HCT116 (cell line): ENCODE measurements at regions not wholly inside any gene's neighbourhood (a gene's known extent, or its start where the extent isn't known, plus 50 kb on each side); places are given as distances from the start of the nearest gene placed in this dataset.

Experiments
- ATAC-seq: fragments of 200-7000 bp; cut with Tn5 transposase; 2 replicates; pipeline ENCODE4 v1.9.1; 2020; ENCODE audit warnings: mild to moderate bottlenecking, moderate library complexity
- BruUV-seq: library from RNA; stranded (reverse); fragments of 400-500 nt; replicated peaks from 2 replicates; lab custom pipeline; 2021; lab: Mats Ljungman, UMichigan
- CTCF ChIA-PET: fragments of 300-600 bp; sonication (Branson Sonifier 250); formaldehyde crosslinking; loops from one replicate; lab custom pipeline; 2021; ENCODE audit warnings: antibody characterized with exemption; lab: Charles Lee
- POLR2A ChIA-PET: fragments of 300-600, 350-600 bp; sonication (Branson Sonifier 250); formaldehyde crosslinking; loops from one replicate; lab custom pipeline; 2021; ENCODE audit warnings: antibody characterized with exemption; lab: Charles Lee
- RAD21 ChIA-PET, 2 experiments: fragments of 300-600 bp; sonication (Branson Sonifier 250); formaldehyde crosslinking; loops; one replicate each; lab custom pipeline; 2023; ENCODE audit warnings: low total read pairs in 2 of 2; ENCODE audit not compliant: uncharacterized antibody in 2 of 2, unreplicated experiment in 2 of 2, low non-redundant PET in 1 of 2; lab: Charles Lee
- DNase-seq: peaks from one replicate; pipeline ENCODE4 v3.0.0-alpha.2; 2010; ENCODE audit warnings: low read depth, low spot score
- H2AFZ ChIP-seq: fragments of 200-600 bp; shearing (Covaris generic), sonication (generic); 2 replicates; pipeline ENCODE4 v1.6.1; 2017; ENCODE audit warnings: low read depth, mixed run types, mixed read lengths, antibody characterized with exemption, low read length; ENCODE audit not compliant: poor library complexity, severe bottlenecking
- H3K27ac ChIP-seq: 2 replicates; pipeline ENCODE4 v1.5.1; 2012; ENCODE audit warnings: low read depth, low read length
- H3K27me3 ChIP-seq: fragments of 200-600 bp; sonication (generic); 2 replicates; pipeline ENCODE4 v1.6.1; 2016; ENCODE audit warnings: mixed run types, low read length, mixed read lengths; ENCODE audit not compliant: insufficient read depth
- H3K36me3 ChIP-seq, 2 experiments: fragments of 200-500 bp in 1 of 2; fragments of 200-600 bp in 1 of 2; sonication (Bioruptor generic) in 1 of 2; sonication (generic) in 1 of 2; 2 replicates each; pipeline versions ENCODE4 v1.5.1 to v1.6.1; 2014 to 2016; ENCODE audit warnings: low read length in 2 of 2, inconsistent platforms in 1 of 2, mixed read lengths in 1 of 2, mixed run types in 1 of 2; ENCODE audit not compliant: insufficient read depth in 2 of 2, control insufficient read depth in 1 of 2
- H3K4me1 ChIP-seq, 2 experiments: fragments of 200-600 bp in 1 of 2; sonication (generic) in 1 of 2; 2 replicates each; pipeline versions ENCODE4 v1.5.1 to v1.6.1; 2012 to 2017; ENCODE audit warnings: low read length in 2 of 2, inconsistent platforms in 1 of 2, mild to moderate bottlenecking in 1 of 2, mixed read lengths in 1 of 2, mixed run types in 1 of 2, moderate library complexity in 1 of 2; ENCODE audit not compliant: insufficient read depth in 2 of 2, control insufficient read depth in 1 of 2
- H3K4me2 ChIP-seq: fragments of 200-600 bp; sonication (generic); 2 replicates; pipeline ENCODE4 v1.6.1; 2017; ENCODE audit warnings: mixed run types, low read length, mixed read lengths
- H3K4me3 ChIP-seq, 2 experiments: fragments of 200-600 bp in 1 of 2; sonication (generic) in 1 of 2; replicated peaks in 1 of 2; 2 replicates each; pipeline ENCODE4 v1.5.1; 2011 to 2016; ENCODE audit warnings: low read length in 2 of 2, control low read depth in 1 of 2, low read depth in 1 of 2, mild to moderate bottlenecking in 1 of 2, mixed read lengths in 1 of 2, mixed run types in 1 of 2
- H3K79me2 ChIP-seq: fragments of 200-600 bp; sonication (generic); 2 replicates; pipeline ENCODE4 v1.6.1; 2017; ENCODE audit warnings: mild to moderate bottlenecking, mixed run types, low read length, moderate library complexity, mixed read lengths; ENCODE audit not compliant: insufficient read depth
- H3K9ac ChIP-seq: fragments of 200-600 bp; sonication (generic); 2 replicates; pipeline ENCODE4 v1.6.1; 2016; ENCODE audit warnings: low read length, mixed read lengths
- H3K9me2 ChIP-seq: fragments of 200-600 bp; sonication (generic), shearing (Covaris generic); 2 replicates; pipeline ENCODE4 v1.6.1; 2017; ENCODE audit warnings: mixed run types, mild to moderate bottlenecking, moderate library complexity; ENCODE audit not compliant: insufficient read depth
- H3K9me3 ChIP-seq, 2 experiments: fragments of 200-500 bp in 1 of 2; fragments of 200-600 bp in 1 of 2; sonication (Bioruptor generic) in 1 of 2; sonication (generic) in 1 of 2; 2 replicates each; pipeline ENCODE4 v1.6.1; 2014 to 2017; ENCODE audit warnings: low read length in 2 of 2, mixed read lengths in 2 of 2, inconsistent platforms in 1 of 2, low read depth in 1 of 2, mild to moderate bottlenecking in 1 of 2, mixed run types in 1 of 2, moderate library complexity in 1 of 2; ENCODE audit not compliant: control insufficient read depth in 1 of 2, insufficient read depth in 1 of 2
- H4K20me1 ChIP-seq: fragments of 200-600 bp; sonication (generic), shearing (Covaris generic); 2 replicates; pipeline ENCODE4 v1.6.1; 2017; ENCODE audit warnings: mixed run types, mild to moderate bottlenecking, moderate library complexity; ENCODE audit not compliant: insufficient read depth
- ATF3 ChIP-seq: IDR thresholded peaks from 2 replicates; pipeline ENCODE4 v1.6.1; 2012
- CEBPB ChIP-seq: IDR thresholded peaks from 2 replicates; pipeline ENCODE4 v1.6.1; 2012; ENCODE audit warnings: low read depth
- CTCF ChIP-seq, 3 experiments: fragments of 200-600 bp in 1 of 3; sonication (generic) in 1 of 3; IDR thresholded peaks in 2 of 3; conservative IDR thresholded peaks in 1 of 3; 2 replicates each; pipeline ENCODE4 v1.5.1; 2012 to 2017; ENCODE audit warnings: low read depth in 2 of 3, low read length in 2 of 3, antibody characterized with exemption in 1 of 3, borderline replicate concordance in 1 of 3, control low read depth in 1 of 3, mild to moderate bottlenecking in 1 of 3, mixed read lengths in 1 of 3, mixed run types in 1 of 3, moderate library complexity in 1 of 3; ENCODE audit not compliant: insufficient read depth in 1 of 3
- POLR2AphosphoS5 ChIP-seq: IDR thresholded peaks from 2 replicates; pipeline ENCODE4 v1.6.1; 2011; ENCODE audit warnings: mild to moderate bottlenecking, low read depth, low read length, moderate library complexity
- ZFX ChIP-seq: fragments of 450-650 bp; IDR thresholded peaks from 2 replicates; pipeline ENCODE4 v1.6.1; 2017
- intact Hi-C: fragments of 100-400 bp; cut with micrococcal nuclease; formaldehyde crosslinking; loops from 2 replicates; pipeline ENCODE4 v1.10.0; 2022

GRCh38 chr5:38739011-38739704 lies 106.7 kb upstream of the OSMR start:
- no peak overlapping the region for H3K27ac ChIP-seq
- H2AFZ ChIP-seq: no peak overlapping the region
- H3K9me3 ChIP-seq: peaks cover 6 to 14% of the 10 kb centered on the region in 2 experiments; a peak in 2 of 4 replicates
- ChIA-PET RAD21 (no interaction called here), POLR2A (no interaction called here), CTCF (no interaction called here)
- H3K9ac ChIP-seq: no peak overlapping the region
- H3K4me1 ChIP-seq: peaks cover 0 to 4% of the 10 kb centered on the region in 2 experiments; a peak in 1 of 4 replicates
- H3K36me3 ChIP-seq: no peaks in the 10 kb centered on the region
- H3K4me3 ChIP-seq: no peak overlapping the region
- H3K4me2 ChIP-seq: no peak overlapping the region
- no peaks in the 10 kb centered on the region for H3K9me2 ChIP-seq
- ATAC-seq (no peak), DNase-seq (no peak)
- H4K20me1 ChIP-seq: no peaks in the 10 kb centered on the region
- intact Hi-C loops: no loop called here
- 0 out of 2 replicates have a peak, but pooled peaks have one; percentile 24 for TF ChIP-seq CEBPB
- TF ChIP-seq ATF3: no peak
- no peak for TF ChIP-seq ZFX
- no peaks in the 10 kb centered on the region for H3K27me3 ChIP-seq
- no peaks in the 10 kb centered on the region for H3K79me2 ChIP-seq
- no TSS peak for BruUV-seq

DNA sequence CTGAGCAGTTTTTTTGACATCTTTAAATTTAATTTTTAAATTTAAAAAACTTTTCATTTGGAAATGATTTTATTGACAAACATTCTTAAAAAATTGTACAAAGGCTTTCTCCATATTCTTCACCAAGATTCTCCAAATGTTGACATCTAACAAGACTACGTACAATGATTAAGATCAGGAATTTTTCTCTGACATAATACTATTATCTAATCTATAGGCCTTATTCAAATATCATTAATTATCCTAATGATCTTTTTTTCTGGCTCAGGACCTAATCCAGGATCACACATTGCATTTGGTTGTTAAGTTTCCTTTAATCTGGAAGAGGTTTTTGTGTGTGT lies 106.1 kb upstream of the OSMR start:
- peaks cover 0 to 4% of the 10 kb centered on the region in 2 experiments; a peak in 1 of 4 replicates for H3K4me1 ChIP-seq
- H3K9ac ChIP-seq: no peak overlapping the region
- ATAC-seq (no peak), DNase-seq (no peak)
- ChIA-PET RAD21 (no interaction called here), CTCF (no interaction called here), POLR2A (no interaction called here)
- H3K4me3 ChIP-seq: no peak overlapping the region
- no peak overlapping the region for H3K4me2 ChIP-seq
- no peaks in the 10 kb centered on the region for H4K20me1 ChIP-seq
- no peak overlapping the region for H3K27ac ChIP-seq
- H3K79me2 ChIP-seq: no peaks in the 10 kb centered on the region
- TF ChIP-seq CTCF (IDR thresholded peaks at IDR 0.05 in 2 of 3, conservative IDR thresholded peaks at IDR 0.05 in 1 of 3; ENCODE audit: borderline replicate concordance in 1 of 3, insufficient read depth in 1 of 3, low read depth in 2 of 3, low read length in 2 of 3) (no peak), POLR2AphosphoS5 (no peak)
- TF ChIP-seq, all 23 proteins: peak for 0
- Histone ChIP-seq H3K27me3 (no peaks in the 10 kb centered on the region), H2AFZ (no peak overlapping the region), H3K36me3 (no peaks in the 10 kb centered on the region), H3K9me2 (no peaks in the 10 kb centered on the region), H3K9me3 (peaks cover 6 to 14% of the 10 kb centered on the region in 2 experiments; a peak in 2 of 4 replicates)
- intact Hi-C loops: no loop called here
- BruUV-seq: no TSS peak
